UCSD-AML1 (cell line): ENCODE measurements at regions not wholly inside any gene's neighbourhood (a gene's known extent, or its start where the extent isn't known, plus 50 kb on each side); places are given as distances from the start of the nearest gene placed in this dataset.

Experiments
- DNase-seq: peaks from one replicate; lab custom pipeline; 2025; ENCODE audit not compliant: unreplicated experiment; lab: John Stamatoyannopoulos, UW

GRCh38 chr17:69879576-69879975 lies 195.4 kb upstream of the KCNJ16 start:
- no peak for DNase-seq

- no peak for DNase-seq
These were observed 194.4 kb upstream of the KCNJ16 start for GRCh38 chr17:69880591-69881112.

- DNase-seq = no peak
These were observed 192.7 kb upstream of the KCNJ16 start for GRCh38 chr17:69882281-69882680.

GRCh38 chr17:69883120-69883519 lies 191.9 kb upstream of the KCNJ16 start:
- DNase-seq = no peak

- DNase-seq = no peak
These were observed 190.7 kb upstream of the KCNJ16 start for GRCh38 chr17:69884356-69884755.

GRCh38 chr17:69884846-69885245 lies 190.2 kb upstream of the KCNJ16 start:
- DNase-seq = no peak

- no peak for DNase-seq
These were observed 176.4 kb upstream of the KCNJ16 start for GRCh38 chr17:69898601-69899000.

GRCh38 chr17:69900101-69900500 lies 174.9 kb upstream of the KCNJ16 start:
- no peak for DNase-seq

GRCh38 chr17:69900829-69901228 lies 174.2 kb upstream of the KCNJ16 start:
- DNase-seq = no peak

- DNase-seq = no peak
These were observed 168.7 kb upstream of the KCNJ16 start for GRCh38 chr17:69906306-69906705.

GRCh38 chr17:69907132-69907847 lies 167.7 kb upstream of the KCNJ16 start:
- no peak for DNase-seq

- no peak for DNase-seq
These were observed 166.2 kb upstream of the KCNJ16 start for GRCh38 chr17:69908626-69909368.

GRCh38 chr17:69909389-69909788 lies 165.6 kb upstream of the KCNJ16 start:
- no peak for DNase-seq

- no peak for DNase-seq
These were observed 162.2 kb upstream of the KCNJ16 start for GRCh38 chr17:69912805-69913204.

GRCh38 chr17:69913216-69913615 lies 161.8 kb upstream of the KCNJ16 start:
- no peak for DNase-seq

- no peak for DNase-seq
These were observed 161.4 kb upstream of the KCNJ16 start for GRCh38 chr17:69913616-69914015.

GRCh38 chr17:69914520-69914919 lies 160.5 kb upstream of the KCNJ16 start:
- DNase-seq = no peak

- DNase-seq = no peak
These were observed 158.3 kb upstream of the KCNJ16 start for GRCh38 chr17:69916761-69917160.

- no peak for DNase-seq
These were observed 156.9 kb upstream of the KCNJ16 start for GRCh38 chr17:69918164-69918563.

- no peak for DNase-seq
These were observed 155.2 kb upstream of the KCNJ16 start for GRCh38 chr17:69919789-69920188.

GRCh38 chr17:69921046-69921445 lies 154.0 kb upstream of the KCNJ16 start:
- DNase-seq = no peak

- DNase-seq = no peak
These were observed 146.4 kb upstream of the KCNJ16 start for GRCh38 chr17:69928611-69929010.
